ENCODE measurements at regions not wholly inside any gene's neighbourhood (a gene's known extent, or its start where the extent isn't known, plus 50 kb on each side); places are given as distances from the start of the nearest gene placed in this dataset.

GRCh38 chr14:38735005-38735404 lies 368.0 kb downstream of the SEC23A start:
- no peak for TF ChIP-seq CTCF (IDR thresholded peaks at IDR 0.05)
- TF ChIP-seq POLR2AphosphoS5 (IDR thresholded peaks at IDR 0.05), result no peak
- TF ChIP-seq EP300 (IDR thresholded peaks at IDR 0.05), result no peak
- TF ChIP-seq POLR2A (IDR thresholded peaks at IDR 0.05), result no peak

Data from gastroesophageal sphincter (tissue), 3 donors.